SKM-1 treated with dmso at 0.1 percent for 144 hours (cell line): ENCODE measurements at regions not wholly inside any gene's neighbourhood (a gene's known extent, or its start where the extent isn't known, plus 50 kb on each side); places are given as distances from the start of the nearest gene placed in this dataset.
A peak's percentile ranks its signal among the peaks of the same experiment; 100 is the strongest.

Experiments
- DNase-seq: peaks from one replicate; lab custom pipeline; 2025; ENCODE audit not compliant: unreplicated experiment; lab: John Stamatoyannopoulos, UW

DNA sequence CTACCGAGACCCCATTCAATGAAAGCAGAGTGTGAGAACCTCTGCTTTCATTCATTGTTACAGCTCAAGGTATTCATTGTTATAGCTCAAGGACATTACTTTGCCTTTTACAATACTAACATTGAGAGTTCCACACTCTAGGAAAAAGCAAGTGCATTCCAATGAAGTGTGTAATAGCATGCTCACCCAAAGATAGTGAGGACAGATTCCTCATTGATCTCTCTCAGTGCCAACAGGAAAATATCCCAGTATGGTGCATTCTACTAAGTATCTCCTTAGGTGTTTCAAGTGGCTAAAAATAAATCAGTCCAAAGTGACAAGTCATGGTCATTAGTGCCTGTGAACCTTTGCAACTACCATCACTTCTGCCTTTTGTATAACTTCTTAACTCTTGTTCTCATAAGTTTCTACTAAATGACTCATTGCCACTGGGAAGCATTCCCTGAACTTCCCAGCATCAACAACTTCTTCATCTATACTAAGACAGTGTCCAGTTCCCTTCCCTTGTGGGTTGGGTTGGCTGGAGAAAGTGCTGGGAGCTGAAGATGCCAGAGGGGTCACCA is 140.7 kb upstream of the STXBP5 start:
- DNase-seq, result no peak

DNA sequence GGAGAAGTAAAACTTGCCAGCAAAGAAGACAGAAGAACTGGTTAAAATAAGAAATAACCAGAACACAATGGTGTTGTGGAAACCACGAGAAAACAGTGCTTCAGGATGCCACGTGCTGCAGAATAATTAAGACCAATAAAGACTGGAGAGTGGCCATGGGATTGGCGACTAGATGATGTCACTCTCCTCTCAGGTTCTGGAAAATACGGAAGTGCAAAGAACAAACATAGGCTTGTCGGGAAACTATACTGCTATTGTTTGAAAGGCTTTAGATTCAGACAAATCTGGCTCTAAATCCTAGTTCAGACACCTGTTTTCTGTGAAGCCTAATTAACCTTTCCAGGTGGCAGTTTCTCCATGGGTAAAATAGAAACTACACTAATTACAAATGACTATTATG is 138.4 kb upstream of the STXBP5 start:
- DNase-seq, result no peak

GRCh38 chr6:147067184-147067583 is 137.0 kb upstream of the STXBP5 start:
- no peak for DNase-seq

DNA sequence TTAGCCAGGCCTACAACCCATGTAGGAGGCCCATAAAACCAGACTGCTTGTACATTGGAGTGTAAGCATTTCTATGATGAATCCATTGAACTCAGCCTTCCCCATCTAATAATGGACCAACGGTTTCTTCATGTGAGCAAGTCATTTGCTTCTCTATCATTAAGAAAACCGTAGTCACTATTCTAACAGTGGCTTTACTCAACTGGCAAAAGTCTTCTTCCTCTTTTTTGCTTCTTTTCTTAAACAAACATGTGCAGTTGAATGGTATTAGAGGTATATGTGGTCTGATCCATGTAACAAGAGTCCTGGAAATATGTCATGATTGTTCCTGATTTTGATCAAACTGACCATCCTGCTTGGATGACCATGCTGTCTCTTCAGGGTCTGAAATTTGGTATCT is 132.4 kb upstream of the STXBP5 start:
- DNase-seq, result peak; percentile 2

DNA sequence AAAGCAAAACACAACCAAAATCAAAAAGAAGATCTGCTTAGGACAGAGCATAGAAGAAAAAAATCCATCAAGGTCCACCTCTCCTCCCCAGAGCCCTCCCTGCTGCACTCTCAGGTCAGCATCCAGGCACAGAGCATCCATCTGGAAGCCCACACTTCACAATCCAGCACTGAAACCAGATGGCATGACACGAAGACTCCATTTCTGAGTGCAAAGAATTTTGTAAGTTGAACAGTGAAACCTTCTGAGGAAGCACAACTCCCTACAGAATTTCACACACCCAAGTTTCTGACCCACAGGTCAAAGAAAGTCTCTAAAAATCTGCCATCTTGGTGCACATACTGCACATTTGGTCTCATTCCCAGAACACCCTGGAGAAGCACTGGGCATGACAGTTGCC is 128.8 kb upstream of the STXBP5 start:
- no peak for DNase-seq

- no peak for DNase-seq
Measured at GRCh38 chr6:147077251-147077650, 127.0 kb upstream of the STXBP5 start.

- DNase-seq, result no peak
Measured at GRCh38 chr6:147078106-147078505, 126.1 kb upstream of the STXBP5 start.

GRCh38 chr6:147078602-147079001 is 125.6 kb upstream of the STXBP5 start:
- no peak for DNase-seq

GRCh38 chr6:147080225-147080624 is 124.0 kb upstream of the STXBP5 start:
- no peak for DNase-seq

DNA sequence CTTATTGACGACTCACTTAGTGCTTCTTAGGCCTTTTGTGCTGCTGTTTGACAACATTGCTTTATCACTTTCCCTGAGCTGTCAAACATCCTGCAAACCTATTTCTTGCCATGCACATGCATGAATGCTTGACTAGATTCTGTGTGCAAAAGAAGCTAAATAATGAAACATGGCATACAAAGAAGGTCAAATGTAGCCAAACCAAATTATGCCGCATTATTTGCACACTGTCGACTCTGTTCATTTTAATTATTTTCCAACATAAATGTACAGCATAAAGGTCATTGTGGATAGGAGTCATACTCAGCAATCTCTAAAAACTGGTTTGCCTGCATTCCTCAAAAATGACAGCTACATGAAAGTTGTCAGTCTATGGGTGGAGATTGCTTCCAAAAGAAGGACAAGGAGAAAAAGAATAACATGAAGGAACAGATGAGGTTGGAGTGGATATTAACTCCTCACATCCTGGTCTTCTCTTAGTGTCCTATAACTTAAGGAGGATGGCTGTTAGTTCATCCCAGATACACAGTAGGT is 123.1 kb upstream of the STXBP5 start:
- no peak for DNase-seq

DNA sequence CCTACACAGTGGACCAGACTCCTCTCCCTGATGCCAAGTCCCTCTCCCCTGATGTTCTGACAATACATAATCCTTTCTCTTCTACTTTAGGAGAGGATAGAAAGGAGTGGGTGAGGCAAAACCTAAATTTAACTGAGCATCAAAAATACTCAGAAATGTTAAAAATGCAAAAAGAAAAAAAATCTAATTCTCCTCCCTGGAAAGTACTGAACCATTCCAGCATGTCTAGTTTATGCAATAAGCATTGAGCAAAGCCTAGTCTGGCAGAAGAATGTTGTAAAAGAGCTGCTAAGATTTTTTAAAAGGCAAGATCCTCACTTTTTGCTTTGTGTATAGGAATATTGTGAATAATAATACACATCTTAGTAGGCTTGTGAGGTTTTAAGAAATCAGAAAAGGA is 116.6 kb upstream of the STXBP5 start:
- no peak for DNase-seq

DNA sequence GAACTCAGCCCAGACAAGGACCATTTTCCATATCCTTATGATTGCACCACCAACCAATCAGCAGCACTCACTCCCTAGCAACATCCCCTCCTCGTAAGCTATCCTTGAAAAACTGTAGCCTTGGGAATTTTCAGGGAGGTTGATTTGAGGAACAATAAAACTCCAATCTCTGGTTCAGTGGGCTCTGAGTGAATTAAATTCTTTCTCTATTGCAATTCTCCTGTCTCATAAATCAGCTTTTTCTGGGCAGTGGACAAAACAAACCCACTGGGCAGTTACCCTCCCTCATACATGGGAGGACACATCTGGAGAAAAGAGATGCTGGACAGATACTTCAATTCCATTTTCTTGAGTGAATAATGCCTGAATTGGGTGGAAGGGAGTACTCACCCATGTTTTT is 115.4 kb upstream of the STXBP5 start:
- DNase-seq, result no peak

DNA sequence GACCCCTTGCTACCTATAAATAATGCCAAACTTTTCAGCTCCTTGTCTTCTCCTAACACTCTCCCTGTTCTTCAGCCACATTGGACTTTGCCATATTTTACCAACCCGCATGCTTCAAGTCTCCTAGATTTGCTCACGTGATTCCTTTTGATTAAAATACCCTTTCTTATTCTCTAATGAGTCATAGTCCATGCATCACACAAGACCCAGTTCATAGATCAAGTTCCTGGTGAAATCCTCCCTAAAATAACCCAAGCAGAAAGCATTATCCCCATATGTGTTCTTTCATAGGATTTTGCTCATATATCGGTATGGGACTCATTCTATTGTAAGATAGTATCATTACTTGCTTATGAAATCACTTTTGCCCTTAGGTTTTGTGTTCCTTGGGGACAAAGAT is 108.9 kb upstream of the STXBP5 start:
- DNase-seq, result no peak

DNA sequence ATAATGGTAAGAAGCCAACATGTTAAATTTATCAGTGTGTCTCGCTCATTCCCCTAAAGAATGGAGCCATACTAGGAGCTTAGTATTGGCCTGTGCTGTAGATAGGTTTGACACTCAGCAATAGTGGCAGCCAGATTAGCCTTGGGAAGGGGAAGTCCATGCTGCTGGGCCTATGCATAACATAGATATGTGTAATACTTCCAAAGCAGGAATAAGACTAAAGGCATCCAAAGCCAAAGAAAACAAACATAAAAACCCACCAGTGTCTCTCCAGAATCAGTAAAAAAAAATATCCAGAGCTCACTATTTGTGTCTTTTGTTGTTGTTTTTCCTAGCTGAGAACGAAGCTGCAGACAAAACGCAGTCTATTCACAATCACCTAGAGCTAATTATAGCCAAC is 104.2 kb upstream of the STXBP5 start:
- DNase-seq, result no peak

DNA sequence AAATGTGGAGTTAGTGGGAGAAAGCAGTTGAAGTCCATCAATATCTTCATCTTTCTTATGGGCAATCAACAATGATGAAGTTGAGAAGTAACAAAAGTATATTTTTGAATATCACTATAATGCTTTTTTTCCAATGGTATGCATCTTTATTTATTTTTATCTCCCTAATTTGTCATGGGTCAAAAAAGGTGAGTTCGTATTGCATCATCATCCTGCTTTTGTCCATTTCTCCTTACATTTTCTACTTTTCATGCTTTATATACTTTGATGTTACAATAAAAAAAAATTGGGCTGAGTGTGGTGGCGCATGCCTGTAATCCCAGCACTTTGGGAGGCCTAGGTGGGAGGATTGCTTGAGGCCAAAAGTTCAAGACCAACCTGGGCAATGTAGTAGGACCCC is 101.2 kb upstream of the STXBP5 start:
- no peak for DNase-seq

DNA sequence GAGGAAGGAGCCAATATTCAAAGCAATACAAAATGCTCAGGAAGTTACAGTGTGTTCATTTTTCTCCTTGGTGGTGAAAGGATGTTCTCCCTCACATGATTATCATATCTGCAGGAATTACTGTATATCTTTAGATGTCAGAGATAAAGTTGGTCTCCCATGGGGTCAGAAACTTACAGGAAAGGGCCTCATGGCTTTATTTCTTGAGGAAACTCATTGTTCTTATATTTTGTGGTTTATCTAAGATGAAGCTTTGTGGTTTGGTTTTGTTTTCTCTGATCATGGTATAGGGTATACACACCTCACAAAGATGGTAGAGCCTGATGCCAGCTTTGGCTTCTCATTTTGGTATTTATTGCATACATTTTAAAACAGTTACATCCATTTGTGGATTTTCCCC is 100.5 kb upstream of the STXBP5 start:
- no peak for DNase-seq

DNA sequence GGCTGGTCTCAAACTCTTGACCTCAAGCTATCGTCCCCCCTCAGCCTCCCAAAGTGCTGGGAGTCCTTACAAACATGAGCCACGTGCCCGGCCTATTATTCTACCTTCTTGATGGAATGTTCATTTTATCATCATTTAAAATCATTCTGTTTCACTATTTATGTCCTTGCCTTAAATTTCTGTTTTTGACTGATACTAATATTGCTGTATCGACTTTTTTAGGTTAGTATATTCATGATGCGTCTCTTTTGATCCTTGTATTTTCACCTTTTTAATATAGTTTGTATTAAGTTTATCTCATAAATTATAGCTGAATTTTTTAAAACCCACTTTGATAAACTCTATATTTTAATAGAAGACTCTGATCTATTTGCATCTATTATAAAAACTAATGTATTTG is 98.4 kb upstream of the STXBP5 start:
- no peak for DNase-seq

DNA sequence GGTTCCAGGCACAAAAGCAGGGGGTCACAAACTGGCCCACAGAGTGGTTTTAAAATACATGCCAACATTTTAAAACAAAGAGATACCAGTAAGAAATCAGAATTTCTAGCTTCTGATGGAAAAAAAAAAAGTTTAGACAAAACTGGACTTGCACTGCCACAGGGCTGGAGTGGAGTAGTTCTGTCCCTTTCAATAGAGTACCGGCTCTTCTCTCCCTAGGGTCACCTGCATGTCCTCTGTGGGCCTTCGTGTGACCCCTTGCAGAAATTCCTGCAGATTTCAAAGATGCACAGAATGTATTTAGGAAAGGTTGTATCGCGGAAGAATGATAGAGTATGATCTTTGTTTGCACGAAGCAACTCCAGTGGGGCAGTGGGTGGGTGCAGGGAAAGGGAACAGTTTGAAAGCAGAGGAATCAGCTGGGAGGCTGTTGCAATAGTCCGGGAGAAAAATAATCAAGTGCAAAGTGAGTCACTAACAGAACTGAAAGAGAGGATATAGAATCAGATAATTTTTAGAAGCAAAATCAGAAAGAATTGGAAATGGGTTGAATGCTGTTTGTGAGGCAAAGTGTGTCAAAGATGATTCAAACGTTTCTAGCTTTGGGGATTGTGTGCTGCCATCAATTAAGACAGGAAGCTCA is 97.3 kb upstream of the STXBP5 start:
- DNase-seq, result peak; percentile 32

- DNase-seq, result no peak
Measured at GRCh38 chr6:147108259-147108910, 95.8 kb upstream of the STXBP5 start.

DNA sequence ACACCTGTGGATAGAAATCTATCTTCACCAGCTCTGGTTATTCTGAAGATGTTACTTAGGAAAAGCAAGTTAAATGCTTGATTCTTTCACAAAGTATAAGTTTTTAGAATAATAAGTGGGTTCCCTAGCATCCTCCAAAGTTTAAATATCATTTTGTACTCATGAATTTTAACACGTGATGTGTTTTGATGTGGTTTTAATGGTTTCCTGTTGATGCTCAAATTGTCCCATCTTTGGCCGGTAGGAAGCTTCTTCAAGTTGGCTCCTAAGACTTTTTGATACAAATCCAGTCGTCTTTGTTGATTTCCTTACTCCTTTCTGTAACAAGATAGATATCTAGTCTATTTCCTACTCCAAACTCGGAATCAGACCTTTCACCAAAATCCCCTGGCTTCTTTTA is 94.5 kb upstream of the STXBP5 start:
- no peak for DNase-seq

GRCh38 chr6:147116056-147116455 is 88.2 kb upstream of the STXBP5 start:
- no peak for DNase-seq

GRCh38 chr6:147117011-147117410 is 87.2 kb upstream of the STXBP5 start:
- peak; percentile 65 for DNase-seq

DNA sequence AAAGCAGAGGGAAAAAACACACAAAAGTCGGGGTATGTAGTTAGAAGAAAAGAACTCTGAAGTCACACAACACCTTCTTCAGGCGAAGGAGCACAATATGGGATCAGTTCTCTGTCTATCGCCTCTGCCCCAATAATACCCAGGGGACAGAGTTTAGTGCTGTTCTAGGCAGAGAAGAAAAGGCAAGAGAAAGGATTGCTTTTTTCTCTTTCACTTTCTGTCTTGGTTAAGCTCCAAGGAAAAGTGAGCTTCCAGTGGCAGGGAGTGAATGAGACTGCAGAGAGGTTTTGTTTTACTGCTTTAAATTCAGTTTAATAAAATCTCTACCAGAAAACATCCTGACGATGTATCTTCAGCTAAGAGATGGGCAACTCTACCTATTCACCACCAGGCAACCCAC is 86.6 kb upstream of the STXBP5 start:
- DNase-seq, result no peak
